SK-N-MC (cell line): ENCODE measurements at regions not wholly inside any gene's neighbourhood (a gene's known extent, or its start where the extent isn't known, plus 50 kb on each side); places are given as distances from the start of the nearest gene placed in this dataset.

Experiments used
- EZH2 ChIP-seq: fragments of 200-600 bp; sonication (generic); IDR thresholded peaks from one replicate; pipeline ENCODE4 v1.6.1; 2017; ENCODE audit warnings: antibody characterized with exemption
- FOXP2 ChIP-seq: optimal IDR thresholded peaks from 2 replicates; pipeline ENCODE3; 2011; ENCODE audit warnings: mild to moderate bottlenecking, moderate library complexity; ENCODE audit not compliant: insufficient read depth; ENCODE audit errors: extremely low read length, control extremely low read depth
- POLR2AphosphoS5 ChIP-seq: IDR thresholded peaks from 2 replicates; pipeline ENCODE4 v1.6.1; 2012; ENCODE audit warnings: mild to moderate bottlenecking, low read depth, low read length, borderline replicate concordance

- no peak for TF ChIP-seq POLR2AphosphoS5
- no peak for TF ChIP-seq EZH2
- no peak for TF ChIP-seq FOXP2
Observed at GRCh38 chr2:188875104-188875503, 99.1 kb upstream of the COL3A1 start.
